ENCODE measurements at regions not wholly inside any gene's neighbourhood (a gene's known extent, or its start where the extent isn't known, plus 50 kb on each side); places are given as distances from the start of the nearest gene placed in this dataset.
"Not testable (repeated sequence)": the region's sequence is repeated elsewhere in the genome, so short reads cannot be mapped to it uniquely, and the experiment has no call there.

DNA sequence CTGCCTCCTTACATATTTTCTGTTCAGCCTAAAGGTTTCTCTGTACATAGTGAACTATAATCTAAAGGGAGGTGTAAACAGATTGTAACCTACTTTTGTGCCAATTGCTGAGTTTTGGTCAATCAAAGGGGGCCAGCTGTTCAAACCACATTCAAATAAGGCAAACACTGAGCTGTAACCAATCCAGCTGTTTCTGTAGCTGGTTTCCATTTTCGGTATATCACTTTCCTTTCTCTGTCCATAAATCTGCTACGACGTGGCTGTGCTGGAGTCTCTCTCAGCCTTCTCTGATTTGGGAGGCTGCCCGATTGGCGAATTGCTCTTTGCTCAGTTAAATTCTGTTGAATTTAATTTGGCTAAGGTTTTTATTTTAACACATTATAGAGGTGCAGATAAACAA, 790.1 kb upstream of the TPTE start:
- TF ChIP-seq POLR2A (IDR thresholded peaks at IDR 0.05); CTCF (IDR thresholded peaks at IDR 0.05 in 8 of 11, conservative IDR thresholded peaks at IDR 0.05 in 3 of 11); POLR2AphosphoS5 (IDR thresholded peaks at IDR 0.05): not testable (repeated sequence)
